K562 (cell line): ENCODE measurements at regions not wholly inside any gene's neighbourhood (a gene's known extent, or its start where the extent isn't known, plus 50 kb on each side); places are given as distances from the start of the nearest gene placed in this dataset.

ENCODE experiments used
- ATAC-seq: fragments of 200-7000 bp; cut with Tn5 transposase; 3 replicates; pipeline ENCODE4 v1.9.1; 2020; ENCODE audit warnings: moderate library complexity
- BruUV-seq: library from RNA; stranded (reverse); fragments of 400-500 nt; replicated peaks from 2 replicates; lab custom pipeline; 2021; lab: Mats Ljungman, UMichigan
- CTCF ChIA-PET: fragments of 300-600 bp; formaldehyde crosslinking; extraction: SDS; loops from one replicate; lab custom pipeline; 2021; ENCODE audit warnings: low intra/inter-chr PET ratio; lab: Yijun Ruan, JAX
- POLR2A ChIA-PET: fragments of 300-600, 350-650 bp; sonication (Branson Sonifier 250); formaldehyde crosslinking; extraction: SDS; loops from one replicate; lab custom pipeline; 2021; ENCODE audit warnings: antibody characterized with exemption, inconsistent platforms; lab: Yijun Ruan, JAX
- DNase-seq, 4 experiments: peaks; one replicate each; pipeline versions ENCODE4 v3.0.0 to v3.0.0-alpha.2; 2011 to 2018; ENCODE audit warnings: low spot score in 3 of 4, mixed read lengths in 3 of 4; ENCODE audit errors: extremely low read depth in 1 of 4
- FAIRE-seq: peaks from 2 replicates; lab custom pipeline; 2011; peaks lifted over from hg19 to GRCh38; lab: Jason Lieb, UNC
- H2AFZ ChIP-seq: 2 replicates; pipeline ENCODE4 v1.6.0; 2011; ENCODE audit warnings: low read depth, low read length, control low read depth, inconsistent platforms
- H3K27ac ChIP-seq: fragments of 200-600 bp; 3 replicates; pipeline ENCODE4 v1.8.0; 2011; ENCODE audit warnings: low read depth, mild to moderate bottlenecking, control low read depth, inconsistent platforms, low read length, moderate library complexity, mixed read lengths; ENCODE audit errors: extremely low read depth
- H3K27me3 ChIP-seq, 2 experiments: fragments of 300-600 bp in 1 of 2; 2 replicates in 1 of 2; 3 replicates in 1 of 2; pipeline versions ENCODE4 v1.6.0 to v1.8.0; 2011; ENCODE audit warnings: inconsistent platforms in 2 of 2, low read length in 2 of 2, mild to moderate bottlenecking in 1 of 2, mixed read lengths in 1 of 2, moderate library complexity in 1 of 2; ENCODE audit not compliant: control insufficient read depth in 2 of 2, insufficient read depth in 2 of 2
- H3K36me3 ChIP-seq: fragments of 300-600 bp; 3 replicates; pipeline ENCODE4 v1.8.0; 2011; ENCODE audit warnings: mild to moderate bottlenecking, low read length, inconsistent platforms; ENCODE audit not compliant: control insufficient read depth, insufficient read depth
- H3K4me1 ChIP-seq, 2 experiments: fragments of 200-600 bp in 1 of 2; replicated peaks in 1 of 2; 2 replicates in 1 of 2; 3 replicates in 1 of 2; pipeline versions ENCODE4 v1.5.1 to v1.8.0; 2011; ENCODE audit warnings: inconsistent platforms in 2 of 2, low read length in 2 of 2, mild to moderate bottlenecking in 1 of 2, mixed read lengths in 1 of 2, moderate library complexity in 1 of 2; ENCODE audit not compliant: control insufficient read depth in 2 of 2, insufficient read depth in 2 of 2
- H3K4me2 ChIP-seq: 2 replicates; pipeline ENCODE4 v1.6.1; 2011; ENCODE audit warnings: low read length, control low read depth, inconsistent platforms, mixed read lengths; ENCODE audit not compliant: insufficient read depth
- H3K4me3 ChIP-seq: fragments of 200-600 bp; sonication (generic), shearing (Covaris generic); 2 replicates; pipeline ENCODE4 v1.5.1; 2016; ENCODE audit warnings: control low read depth, inconsistent platforms
- H3K79me2 ChIP-seq: fragments of 200-600 bp; 3 replicates; pipeline ENCODE4 v1.8.0; 2011; ENCODE audit warnings: low read length, inconsistent platforms; ENCODE audit not compliant: control insufficient read depth, insufficient read depth
- H3K9ac ChIP-seq, 2 experiments: 2 replicates each; pipeline versions ENCODE4 v1.6.0 to v1.6.1; 2011; ENCODE audit warnings: low read depth in 2 of 2, low read length in 2 of 2, control low read depth in 1 of 2, inconsistent platforms in 1 of 2, mild to moderate bottlenecking in 1 of 2, mixed read lengths in 1 of 2; ENCODE audit not compliant: insufficient read depth in 1 of 2
- H3K9me1 ChIP-seq: one replicate; pipeline ENCODE4 v1.6.0; 2011; ENCODE audit warnings: inconsistent platforms, mild to moderate bottlenecking, low read length, moderate library complexity; ENCODE audit not compliant: control insufficient read depth, insufficient read depth
- H3K9me3 ChIP-seq: replicated peaks from 2 replicates; pipeline ENCODE4 v1.5.1; 2011; ENCODE audit warnings: low read depth, low read length, inconsistent platforms; ENCODE audit not compliant: control insufficient read depth, insufficient read depth
- H4K20me1 ChIP-seq: replicated peaks from 2 replicates; pipeline ENCODE4 v1.6.1; 2011; ENCODE audit warnings: low read length, inconsistent platforms, mixed read lengths; ENCODE audit not compliant: control insufficient read depth, insufficient read depth
- AFF4 ChIP-seq: sonication (generic); formaldehyde crosslinking; IDR thresholded peaks from 2 replicates; pipeline ENCODE4 v1.8.0; 2023; ENCODE audit warnings: mild to moderate bottlenecking, missing genetic modification reagents
- C11orf30 ChIP-seq: fragments of 450-650 bp; IDR thresholded peaks from 2 replicates; pipeline ENCODE4 v1.6.1; 2016; ENCODE audit warnings: low read depth, mild to moderate bottlenecking
- CBFB ChIP-seq: sonication (generic); formaldehyde crosslinking; IDR thresholded peaks from 2 replicates; pipeline ENCODE4 v1.4.0; 2020; ENCODE audit warnings: mild to moderate bottlenecking, missing genetic modification reagents
- KLF1 ChIP-seq: fragments of 450-650 bp; IDR thresholded peaks from 2 replicates; pipeline ENCODE4 v1.6.1; 2016; ENCODE audit warnings: missing genetic modification characterization, missing compliant biosample characterization
- MAFG ChIP-seq: fragments of 450-650 bp; conservative IDR thresholded peaks from 2 replicates; pipeline ENCODE4 v1.6.1; 2016; ENCODE audit warnings: missing genetic modification characterization, missing compliant biosample characterization
- MAFK ChIP-seq: IDR thresholded peaks from 2 replicates; pipeline ENCODE4 v1.6.1; 2011; ENCODE audit warnings: low read length, improper control_type of control experiment
- MED1 ChIP-seq: sonication (generic); formaldehyde crosslinking; IDR thresholded peaks from 2 replicates; pipeline ENCODE4 v1.8.1; 2023; ENCODE audit warnings: missing genetic modification reagents, borderline replicate concordance
- NCOA4 ChIP-seq: fragments of 450-650 bp; IDR thresholded peaks from 2 replicates; pipeline ENCODE4 v1.6.1; 2018; ENCODE audit warnings: mild to moderate bottlenecking; ENCODE audit not compliant: partially characterized antibody
- TCF3 ChIP-seq: sonication (generic); formaldehyde crosslinking; IDR thresholded peaks from 2 replicates; pipeline ENCODE4 v1.4.0; 2020; ENCODE audit warnings: mild to moderate bottlenecking, missing genetic modification reagents
- ZNF316 ChIP-seq: fragments of 450-650 bp; IDR thresholded peaks from 2 replicates; pipeline ENCODE4 v1.6.1; 2016
- ZNF384 ChIP-seq: IDR thresholded peaks from 2 replicates; pipeline ENCODE4 v1.6.1; 2012; ENCODE audit warnings: low read depth, low read length, improper control_type of control experiment
- WGBS: fragments of 100-300 bp; shearing (Covaris generic); methylation state at CpG from one replicate; pipeline ENCODE4 v1.1.6; 2016; ENCODE audit warnings: low coverage, mixed read lengths; ENCODE audit not compliant: insufficient coverage; ENCODE audit errors: missing lambda C conversion rate; 5-methylcytosine and 5-hydroxymethylcytosine counted together
- in situ Hi-C: fragments of 300-500 bp; cut with MboI; formaldehyde crosslinking; loops from 4 replicates; pipeline ENCODE4 v1.15.0; 2018; ENCODE audit warnings: inconsistent platforms, mixed read lengths
- intact Hi-C: fragments of 100-400 bp; cut with micrococcal nuclease; formaldehyde crosslinking; loops from 2 replicates; pipeline ENCODE4 v1.14.2; 2022

- ATAC-seq (no peak), DNase-seq (no peak)
- H3K9ac ChIP-seq, result no peak overlapping the region
- in situ Hi-C loops, result no loop called here
- WGBS, result 0% methylated on average over 2 of the region's 2 CpGs
- H3K79me2 ChIP-seq, result no peaks in the 10 kb centered on the region
- intact Hi-C loops, result no loop called here
- H4K20me1 ChIP-seq, result no peaks in the 10 kb centered on the region
- ChIA-PET CTCF (no interaction called here), POLR2A (no interaction called here)
- no peak overlapping the region for H3K27ac ChIP-seq
- no peak overlapping the region for H3K4me3 ChIP-seq
- no peaks in the 10 kb centered on the region for H3K36me3 ChIP-seq
- 0 out of 2 replicates have a peak, but pooled peaks have one; percentile 28 for TF ChIP-seq MAFG (tag)
- no peak for TF ChIP-seq NCOA4
- TF ChIP-seq AFF4 (CRISPR knock-in tag), result no peak
- TF ChIP-seq CBFB (CRISPR knock-in tag), result no peak
- TF ChIP-seq MED1 (CRISPR knock-in tag), result no peak
- TF ChIP-seq ZNF384, result no peak
- peak; percentile 36; the same call in 1 of the 2 replicates for TF ChIP-seq MAFK
- 0 out of 2 replicates have a peak, but pooled peaks have one; percentile 29 for TF ChIP-seq C11orf30
- no peak for TF ChIP-seq KLF1 (tag)
- TF ChIP-seq ZNF316, result peak; percentile 81
- no peak for TF ChIP-seq TCF3 (CRISPR knock-in tag)
- TF ChIP-seq, all 486 proteins: peak for 4
- Histone ChIP-seq H2AFZ (no peak overlapping the region), H3K9me3 (no peaks in the 10 kb centered on the region), H3K27me3 (no peaks in the 10 kb centered on the region), H3K4me1 (no peaks in the 10 kb centered on the region), H3K4me2 (no peak overlapping the region), H3K9me1 (no peaks in the 10 kb centered on the region)
- no TSS peak for BruUV-seq
- FAIRE-seq, result no peak
Observed at GRCh38 chr3:104402902-104403301, 963.8 kb upstream of the ALCAM start.
